Brain microvascular endothelial cell (primary cell): ENCODE measurements at regions not wholly inside any gene's neighbourhood (a gene's known extent, or its start where the extent isn't known, plus 50 kb on each side); places are given as distances from the start of the nearest gene placed in this dataset.
"Not testable (repeated sequence)": the region's sequence is repeated elsewhere in the genome, so short reads cannot be mapped to it uniquely, and the experiment has no call there.

Source experiments
- DNase-seq: peaks from one replicate; pipeline ENCODE4 v3.0.0-alpha.2; 2020
- H3K27ac ChIP-seq: fragments of 250-450 bp; sonication (Bioruptor Pico); 2 replicates; pipeline ENCODE4 v1.5.1; 2020; ENCODE audit warnings: mild to moderate bottlenecking, moderate library complexity
- H3K27me3 ChIP-seq: fragments of 250-450 bp; sonication (Bioruptor Pico); replicated peaks from 2 replicates; pipeline ENCODE4 v1.5.1; 2020; ENCODE audit warnings: mild to moderate bottlenecking
- H3K36me3 ChIP-seq: fragments of 250-450 bp; sonication (Bioruptor Pico); replicated peaks from 2 replicates; pipeline ENCODE4 v1.5.1; 2020; ENCODE audit warnings: mild to moderate bottlenecking
- H3K4me3 ChIP-seq: 2 replicates; pipeline ENCODE4 v1.5.1; 2011; ENCODE audit warnings: low read depth, mild to moderate bottlenecking, control low read depth, low read length, moderate library complexity
- CTCF ChIP-seq: IDR thresholded peaks from 2 replicates; pipeline ENCODE4 v1.5.1; 2011; ENCODE audit warnings: low read depth, mild to moderate bottlenecking, moderate library complexity, low read length, control low read depth, inconsistent platforms; ENCODE audit errors: missing control alignments
- in situ Hi-C: cut with HindIII; loops from 2 replicates; pipeline ENCODE4 v1.10.0; 2017; ENCODE audit warnings: low sequenced_read_pairs, low pct_ligation_motif_present

GRCh38 chr2:239646184-239646583 is 245.4 kb upstream of the HDAC4 start:
- Histone ChIP-seq H3K27ac (no peak overlapping the region), H3K36me3 (no peaks in the 10 kb centered on the region), H3K27me3 (no peaks in the 10 kb centered on the region), H3K4me3 (no peak overlapping the region)
- in situ Hi-C loops, result no loop called here
- DNase-seq, result no peak
- no peak for TF ChIP-seq CTCF

DNA sequence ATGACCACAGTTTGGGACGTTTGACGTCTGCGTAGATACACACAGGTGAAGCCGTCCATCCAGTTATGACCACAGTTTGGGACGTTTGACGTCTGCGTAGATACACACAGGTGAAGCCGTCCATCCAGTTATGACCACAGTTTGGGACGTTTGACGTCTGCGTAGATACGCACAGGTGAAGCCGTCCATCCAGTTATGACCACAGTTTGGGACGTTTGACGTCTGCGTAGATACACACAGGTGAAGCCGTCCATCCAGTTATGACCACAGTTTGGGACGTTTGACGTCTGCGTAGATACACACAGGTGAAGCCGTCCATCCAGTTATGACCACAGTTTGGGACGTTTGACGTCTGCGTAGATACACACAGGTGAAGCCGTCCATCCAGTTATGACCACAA is 243.8 kb upstream of the HDAC4 start:
- in situ Hi-C loops, H3K36me3 ChIP-seq: not testable (repeated sequence)

GRCh38 chr2:239644011-239644410 is 243.2 kb upstream of the HDAC4 start:
- peak; percentile 5 for DNase-seq
- no peak for TF ChIP-seq CTCF
- in situ Hi-C loops, result no loop called here
- no peaks in the 10 kb centered on the region for H3K36me3 ChIP-seq
- H3K4me3 ChIP-seq, result no peak overlapping the region
- no peaks in the 10 kb centered on the region for H3K27me3 ChIP-seq
- H3K27ac ChIP-seq, result no peak overlapping the region

More for the DNA sequence above, 243.8 kb upstream of the HDAC4 start:
- not testable (repeated sequence) for H3K27me3 ChIP-seq, H3K27ac ChIP-seq, DNase-seq, H3K4me3 ChIP-seq

DNA sequence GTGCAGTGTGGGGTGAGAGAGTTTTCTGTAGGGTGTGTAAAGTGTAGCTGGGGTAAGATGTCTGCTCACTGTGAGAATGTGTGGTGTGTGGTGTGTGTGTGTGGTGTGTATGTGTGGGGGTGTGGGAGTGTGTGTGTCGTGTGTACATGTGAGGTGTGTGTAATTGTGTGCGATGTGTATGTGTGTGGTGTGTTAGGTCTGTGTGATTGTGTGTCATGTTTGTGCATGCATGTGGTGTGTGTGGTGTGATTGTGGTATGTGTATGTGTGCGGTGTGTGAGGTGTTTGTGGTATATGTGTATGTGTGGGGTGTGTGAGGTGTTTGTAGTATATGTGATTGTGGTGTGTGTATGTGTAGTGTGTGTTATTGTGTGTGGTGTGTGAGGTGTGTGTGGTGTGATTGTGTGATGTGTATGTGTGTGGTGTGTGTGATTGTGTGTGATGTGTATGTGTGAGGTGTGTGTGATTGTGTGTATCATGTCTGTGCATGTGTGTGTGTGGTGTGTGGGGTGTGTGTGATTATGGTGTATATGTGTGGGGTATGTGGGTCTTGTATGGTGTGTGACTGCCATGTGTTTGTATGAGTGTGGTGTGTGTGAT is 241.7 kb upstream of the HDAC4 start:
- no peak for DNase-seq
- Histone ChIP-seq H3K27me3 (no peaks in the 10 kb centered on the region), H3K36me3 (no peaks in the 10 kb centered on the region), H3K27ac (no peak overlapping the region), H3K4me3 (no peak overlapping the region)
- TF ChIP-seq CTCF, result no peak
- in situ Hi-C loops, result no loop called here

DNA sequence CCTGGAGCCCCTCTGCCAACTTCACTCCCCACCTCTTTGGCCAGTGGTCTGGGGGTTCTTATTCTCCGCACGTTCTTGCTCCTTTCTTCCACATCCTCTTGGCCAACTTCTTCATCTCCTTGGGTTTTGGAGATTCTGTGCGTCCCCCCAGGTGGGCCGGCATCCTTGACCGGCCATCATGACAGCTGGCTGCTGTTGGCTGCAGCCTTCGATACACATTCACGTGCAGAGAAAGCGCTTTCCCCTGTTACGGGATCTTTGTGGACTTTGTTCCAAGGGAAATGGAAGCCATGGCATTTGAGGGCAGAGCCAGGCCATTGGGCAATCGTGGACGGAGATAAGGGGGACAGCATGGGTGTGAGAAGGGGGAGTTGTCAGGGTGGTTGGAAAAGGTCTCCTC is 241.1 kb upstream of the HDAC4 start:
- H3K36me3 ChIP-seq, H3K27ac ChIP-seq, in situ Hi-C loops, H3K27me3 ChIP-seq, DNase-seq, H3K4me3 ChIP-seq: not testable (repeated sequence)

- in situ Hi-C loops, result no loop called here
- H3K27ac ChIP-seq, result no peak overlapping the region
- DNase-seq, result no peak
- TF ChIP-seq CTCF, result no peak
- no peaks in the 10 kb centered on the region for H3K27me3 ChIP-seq
- H3K4me3 ChIP-seq, result no peak overlapping the region
- no peaks in the 10 kb centered on the region for H3K36me3 ChIP-seq
Observed at GRCh38 chr2:239640676-239641578, 240.1 kb upstream of the HDAC4 start.
